SJCRH30 (cell line): ENCODE measurements at regions not wholly inside any gene's neighbourhood (a gene's known extent, or its start where the extent isn't known, plus 50 kb on each side); places are given as distances from the start of the nearest gene placed in this dataset.
A peak's percentile ranks its signal among the peaks of the same experiment; 100 is the strongest.

Experiments
- DNase-seq, 2 experiments: peaks; one replicate each; pipeline ENCODE4 v3.0.0-alpha.2; 2015 to 2020
- H3K27ac ChIP-seq: fragments of 250-450 bp; sonication (Bioruptor Pico); 2 replicates; pipeline ENCODE4 v1.5.1; 2020; ENCODE audit warnings: mild to moderate bottlenecking, moderate library complexity
- H3K27me3 ChIP-seq: fragments of 250-450 bp; sonication (Bioruptor Pico); 2 replicates; pipeline ENCODE4 v1.5.1; 2020; ENCODE audit warnings: mild to moderate bottlenecking, moderate library complexity
- H3K36me3 ChIP-seq: fragments of 250-450 bp; sonication (Bioruptor Pico); 2 replicates; pipeline ENCODE4 v1.5.1; 2020; ENCODE audit warnings: mild to moderate bottlenecking, moderate library complexity
- H3K4me1 ChIP-seq: fragments of 250-450 bp; sonication (Bioruptor Pico); 2 replicates; pipeline ENCODE4 v1.5.1; 2020; ENCODE audit warnings: mild to moderate bottlenecking, moderate library complexity
- H3K4me3 ChIP-seq: fragments of 250-450 bp; sonication (Bioruptor Pico); 2 replicates; pipeline ENCODE4 v1.5.1; 2020; ENCODE audit warnings: mild to moderate bottlenecking, moderate library complexity
- H3K9me3 ChIP-seq: fragments of 250-450 bp; sonication (Bioruptor Pico); replicated peaks from 2 replicates; pipeline ENCODE4 v1.5.1; 2020; ENCODE audit warnings: mild to moderate bottlenecking, moderate library complexity

DNA sequence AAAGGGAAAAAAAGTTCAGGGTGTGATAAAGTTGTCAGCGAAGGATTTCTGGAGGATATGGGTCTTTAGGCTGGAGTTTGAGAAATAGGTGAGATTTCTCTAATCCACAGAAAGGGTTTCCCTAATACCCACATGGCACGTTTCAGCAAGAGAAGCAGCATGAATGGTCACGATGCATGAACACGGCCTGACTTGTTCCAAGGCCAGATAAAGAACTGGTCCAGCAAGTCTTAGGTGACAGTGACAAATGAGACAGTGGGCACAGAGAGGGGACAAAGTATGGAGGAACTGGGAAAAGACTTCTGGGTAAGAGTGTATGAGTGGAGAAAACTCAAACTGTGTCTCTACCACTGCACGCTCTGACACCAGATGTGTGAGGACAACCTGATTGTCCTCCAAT, 262.0 kb upstream of the FOXQ1 start:
- Histone ChIP-seq H3K4me1 (no peaks in the 10 kb centered on the region), H3K9me3 (no peaks in the 10 kb centered on the region), H3K36me3 (no peaks in the 10 kb centered on the region), H3K27me3 (no peaks in the 10 kb centered on the region), H3K27ac (no peak overlapping the region), H3K4me3 (no peak overlapping the region)
- DNase-seq: no peak

DNA sequence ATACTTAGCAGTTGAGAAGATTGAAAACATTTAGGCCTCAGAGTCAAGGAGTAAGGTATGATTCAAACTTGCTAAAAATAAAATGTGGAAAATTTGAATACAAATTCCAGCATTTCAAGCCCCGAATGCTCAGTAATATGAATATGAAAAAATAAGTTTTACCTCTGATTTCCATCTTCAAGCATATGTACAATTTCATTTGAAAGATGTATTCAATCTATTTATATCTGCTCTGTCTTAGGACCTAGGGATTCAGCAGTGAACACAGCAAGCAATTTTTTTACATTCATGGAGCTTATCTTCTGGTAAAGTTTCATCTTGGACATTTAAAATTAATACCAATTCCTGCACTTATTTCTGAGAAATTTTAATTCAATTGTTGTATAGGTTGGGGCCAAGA, 262.7 kb upstream of the FOXQ1 start:
- no peaks in the 10 kb centered on the region for H3K9me3 ChIP-seq
- H3K36me3 ChIP-seq: no peaks in the 10 kb centered on the region
- no peaks in the 10 kb centered on the region for H3K4me1 ChIP-seq
- H3K4me3 ChIP-seq: no peak overlapping the region
- H3K27ac ChIP-seq: no peak overlapping the region
- no peaks in the 10 kb centered on the region for H3K27me3 ChIP-seq
- no peak for DNase-seq

DNA sequence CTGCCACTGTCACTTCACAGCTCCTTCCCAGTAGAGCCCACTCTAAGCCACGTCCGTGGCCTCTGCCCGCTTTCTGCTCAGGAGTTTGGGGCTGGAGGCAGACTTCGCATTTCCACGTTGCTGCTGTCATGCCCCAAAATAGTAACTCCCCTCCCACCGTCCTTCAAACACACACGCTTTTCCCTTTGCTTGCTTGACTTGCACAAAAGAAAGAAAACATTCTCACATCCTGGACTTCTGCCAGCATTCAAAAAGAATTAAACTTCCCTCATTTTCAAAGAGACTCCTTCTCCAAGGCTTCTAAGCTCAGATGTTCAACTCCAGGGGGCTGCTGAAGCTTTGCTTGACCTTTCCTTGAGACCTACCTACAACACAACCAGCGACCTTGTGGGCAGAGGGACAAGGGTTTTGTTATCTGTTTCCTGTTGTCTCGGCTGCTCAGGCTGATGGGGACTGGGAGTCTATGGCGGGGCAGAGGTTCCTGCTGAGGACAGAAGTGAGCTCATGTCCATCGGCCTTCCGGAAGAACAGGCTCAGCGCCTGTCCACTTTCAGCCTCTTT, 263.8 kb upstream of the FOXQ1 start:
- Histone ChIP-seq H3K4me1 (no peaks in the 10 kb centered on the region), H3K27ac (no peak overlapping the region), H3K4me3 (no peak overlapping the region), H3K27me3 (no peaks in the 10 kb centered on the region), H3K9me3 (no peaks in the 10 kb centered on the region), H3K36me3 (no peaks in the 10 kb centered on the region)
- DNase-seq: no peak

DNA sequence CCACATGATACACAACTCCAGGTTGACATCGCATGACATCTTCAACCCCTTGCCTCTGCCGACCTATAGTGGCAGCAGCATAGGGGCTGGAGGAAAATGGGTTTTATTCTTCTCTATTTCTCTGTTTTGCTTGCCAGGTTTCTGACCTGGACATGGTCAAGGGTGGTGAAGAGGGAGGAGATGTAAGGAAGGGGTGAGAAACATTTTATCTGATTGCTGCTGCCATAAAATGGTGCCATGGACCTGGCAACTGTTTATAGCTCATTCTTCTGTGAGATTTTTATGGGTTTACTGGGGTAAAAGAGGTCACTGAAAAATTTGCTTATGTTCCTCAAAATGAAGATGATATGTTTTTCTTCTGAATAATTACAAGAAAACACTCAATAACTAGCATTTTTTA, 266.7 kb upstream of the FOXQ1 start:
- Histone ChIP-seq H3K36me3 (no peaks in the 10 kb centered on the region), H3K27me3 (no peaks in the 10 kb centered on the region)
- DNase-seq: no peak

DNA sequence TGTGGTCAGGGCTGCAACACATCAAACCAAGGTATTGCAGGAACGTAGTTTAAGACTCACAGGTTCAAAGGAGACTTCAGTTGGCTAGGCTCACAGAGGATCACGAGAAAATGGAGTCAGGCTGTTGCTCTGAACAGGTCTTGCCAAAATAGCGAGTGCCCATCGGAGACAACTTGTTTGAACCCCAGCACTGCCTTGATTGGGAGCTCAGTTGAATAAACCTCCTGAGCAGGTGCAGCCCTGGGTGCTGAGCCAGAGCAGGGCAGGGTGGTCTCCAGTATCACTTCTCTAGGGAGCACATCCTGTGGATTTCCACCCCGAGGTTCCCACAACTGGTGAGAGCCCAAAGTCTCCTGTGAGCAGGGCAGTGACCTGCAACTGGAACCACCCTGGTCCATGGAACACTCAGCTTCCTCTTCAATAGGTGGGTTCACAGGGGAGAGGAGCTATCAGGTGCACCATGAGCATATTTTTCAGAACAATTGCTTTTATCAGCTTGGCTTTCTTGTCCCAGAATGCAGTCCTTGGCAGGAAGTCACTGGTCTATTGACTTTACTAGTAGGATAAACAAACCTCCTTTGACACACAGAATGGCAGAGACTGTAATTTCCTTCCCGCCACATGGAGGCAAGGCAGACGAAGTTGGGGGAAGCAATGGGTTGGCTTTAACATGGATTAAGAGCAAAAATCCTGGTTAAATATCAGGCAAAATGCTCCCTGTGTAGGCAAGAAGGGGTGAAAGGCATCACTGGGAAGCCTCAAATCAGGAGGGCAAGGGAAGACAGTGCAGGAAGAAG, 267.7 kb upstream of the FOXQ1 start:
- no peak overlapping the region for H3K27ac ChIP-seq
- no peak for DNase-seq
- H3K9me3 ChIP-seq: no peaks in the 10 kb centered on the region
- no peaks in the 10 kb centered on the region for H3K27me3 ChIP-seq
- no peaks in the 10 kb centered on the region for H3K4me1 ChIP-seq
- H3K36me3 ChIP-seq: no peaks in the 10 kb centered on the region
- H3K4me3 ChIP-seq: no peak overlapping the region

More for the DNA sequence above, 266.7 kb upstream of the FOXQ1 start:
- Histone ChIP-seq H3K9me3 (no peaks in the 10 kb centered on the region), H3K4me3 (no peak overlapping the region), H3K4me1 (no peaks in the 10 kb centered on the region), H3K27ac (no peak overlapping the region)

DNA sequence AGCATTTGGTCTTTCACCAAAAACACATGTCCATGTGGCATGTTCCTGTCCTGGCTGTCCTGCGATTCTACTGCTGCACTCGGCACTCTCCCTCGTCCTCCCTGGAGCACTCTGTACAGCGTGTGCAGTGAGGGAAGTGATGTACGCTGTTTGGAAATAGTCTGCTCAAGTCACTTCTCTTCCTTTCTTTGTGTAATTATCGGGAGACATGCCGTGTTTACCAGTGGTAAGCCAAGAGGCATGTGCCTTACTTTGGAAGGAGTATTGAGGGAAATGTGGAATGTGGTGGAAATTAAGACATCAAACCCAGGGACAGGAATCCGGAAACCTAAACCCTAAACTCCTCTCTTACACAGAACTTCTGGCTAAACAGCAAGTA, 268.5 kb upstream of the FOXQ1 start:
- no peaks in the 10 kb centered on the region for H3K9me3 ChIP-seq
- no peaks in the 10 kb centered on the region for H3K4me1 ChIP-seq
- H3K36me3 ChIP-seq: no peaks in the 10 kb centered on the region
- DNase-seq: no peak
- H3K27me3 ChIP-seq: no peaks in the 10 kb centered on the region
- H3K4me3 ChIP-seq: no peak overlapping the region
- no peak overlapping the region for H3K27ac ChIP-seq

DNA sequence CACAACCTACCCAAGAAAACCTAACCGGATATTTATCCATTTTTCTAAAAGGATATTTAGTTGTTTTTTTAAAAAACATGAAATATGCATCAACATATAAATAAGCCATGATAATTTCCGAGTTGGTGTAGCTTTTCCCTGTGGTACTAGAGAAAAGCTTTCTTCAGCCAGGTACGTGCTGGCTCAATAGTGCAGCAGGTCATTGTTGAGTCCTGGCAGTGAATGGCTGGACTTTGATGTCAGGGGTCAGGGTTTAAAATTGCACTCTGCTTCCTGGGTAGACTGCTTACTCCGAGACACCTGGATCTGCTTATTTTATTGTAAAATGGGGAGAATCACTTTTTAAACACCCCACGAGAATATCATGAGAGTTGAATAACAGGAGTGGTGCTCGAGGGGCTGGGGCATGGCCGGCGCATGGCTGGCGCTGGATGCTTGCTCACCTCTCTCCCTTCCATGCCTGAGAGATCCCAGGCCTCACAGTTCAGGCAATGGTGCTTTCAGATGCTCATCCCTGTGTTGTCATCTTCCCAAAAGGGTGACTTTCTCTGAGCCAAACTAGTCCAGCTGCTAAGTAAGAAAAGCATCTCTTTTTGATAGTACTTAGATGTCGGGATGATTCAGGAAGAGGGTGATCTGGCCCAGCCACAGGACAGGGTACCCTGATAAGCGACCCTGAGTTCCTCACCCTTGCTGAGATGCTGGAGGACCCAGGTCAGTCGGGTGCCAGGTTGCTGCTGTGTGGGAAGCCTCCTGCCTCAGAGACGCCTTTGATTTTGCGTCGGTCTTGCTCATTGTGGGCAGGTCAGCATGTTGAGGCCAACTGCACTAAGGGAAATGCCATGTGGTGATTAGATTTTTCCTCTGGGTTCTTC, 269.1 kb upstream of the FOXQ1 start:
- Histone ChIP-seq H3K27ac (no peak overlapping the region), H3K4me3 (no peak overlapping the region), H3K4me1 (no peaks in the 10 kb centered on the region), H3K27me3 (no peaks in the 10 kb centered on the region), H3K36me3 (no peaks in the 10 kb centered on the region), H3K9me3 (no peaks in the 10 kb centered on the region)
- DNase-seq: no peak

DNA sequence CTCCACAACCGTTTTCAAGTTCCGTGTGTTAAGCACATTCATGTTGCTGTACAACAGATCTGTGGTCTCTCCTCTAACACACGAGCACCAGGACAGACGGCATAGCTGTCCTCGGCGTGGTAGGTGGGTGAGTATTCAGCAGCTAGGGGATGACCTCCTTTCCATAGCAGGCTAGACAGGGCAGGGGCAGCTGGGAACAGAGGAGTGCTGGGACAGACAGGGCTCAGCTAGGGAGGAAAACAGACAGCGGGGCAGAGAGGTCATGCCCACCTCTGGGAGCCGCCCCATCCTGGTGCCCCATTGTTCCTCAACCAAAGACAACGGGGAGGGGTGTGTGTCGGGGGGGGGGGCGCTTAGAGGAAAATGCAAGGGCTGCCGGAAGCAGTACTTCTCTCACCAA, 271.5 kb upstream of the FOXQ1 start:
- no peak for DNase-seq

DNA sequence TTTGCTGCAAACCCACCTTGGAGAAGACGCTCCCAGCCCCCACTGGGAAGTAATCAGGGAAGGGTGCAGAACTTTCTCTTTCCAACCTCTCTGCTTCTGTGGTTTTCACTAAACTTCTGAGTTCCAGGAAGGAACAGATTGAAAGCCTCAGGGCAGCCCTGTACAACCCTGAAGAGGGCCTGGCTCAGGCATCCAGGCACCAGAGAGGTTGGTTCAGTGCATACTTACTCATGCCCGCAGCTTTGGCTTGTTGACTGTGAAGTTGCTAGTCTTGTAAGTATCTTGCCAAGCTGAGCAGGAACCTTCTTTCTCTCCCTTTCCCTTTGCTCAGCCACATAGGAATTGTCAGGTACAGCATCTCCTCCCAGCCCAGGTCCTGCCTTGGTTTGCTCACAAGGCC, 272.2 kb upstream of the FOXQ1 start:
- Histone ChIP-seq H3K4me3 (no peak overlapping the region), H3K27me3 (no peaks in the 10 kb centered on the region), H3K27ac (no peak overlapping the region), H3K9me3 (no peaks in the 10 kb centered on the region), H3K36me3 (no peaks in the 10 kb centered on the region), H3K4me1 (no peaks in the 10 kb centered on the region)
- no peak for DNase-seq

More for the DNA sequence above, 271.5 kb upstream of the FOXQ1 start:
- no peak overlapping the region for H3K4me3 ChIP-seq
- H3K4me1 ChIP-seq: no peaks in the 10 kb centered on the region
- no peak overlapping the region for H3K27ac ChIP-seq
- H3K9me3 ChIP-seq: no peaks in the 10 kb centered on the region
- H3K27me3 ChIP-seq: no peaks in the 10 kb centered on the region
- no peaks in the 10 kb centered on the region for H3K36me3 ChIP-seq

DNA sequence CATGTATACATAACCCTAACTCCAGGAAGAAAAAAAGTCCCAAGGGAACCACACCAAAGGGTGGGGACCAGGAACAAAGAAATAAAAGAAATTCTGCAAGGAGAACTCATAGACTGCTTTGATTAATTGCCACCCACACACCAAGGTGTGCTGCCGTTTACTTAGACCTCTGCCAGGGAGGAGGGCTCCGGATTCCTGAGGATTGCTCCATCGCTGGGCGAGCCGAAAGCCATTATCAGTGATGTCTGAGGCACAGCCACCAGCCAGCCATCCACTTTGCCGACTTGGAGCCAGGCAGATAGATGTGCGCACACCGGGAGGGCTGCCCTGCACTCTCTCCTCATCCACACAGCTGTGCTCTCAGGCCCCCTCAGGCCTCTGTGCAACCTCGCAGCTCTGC, 272.7 kb upstream of the FOXQ1 start:
- Histone ChIP-seq H3K9me3 (no peaks in the 10 kb centered on the region), H3K4me1 (no peaks in the 10 kb centered on the region), H3K4me3 (no peak overlapping the region), H3K27me3 (no peaks in the 10 kb centered on the region), H3K27ac (no peak overlapping the region), H3K36me3 (no peaks in the 10 kb centered on the region)
- DNase-seq: no peak

DNA sequence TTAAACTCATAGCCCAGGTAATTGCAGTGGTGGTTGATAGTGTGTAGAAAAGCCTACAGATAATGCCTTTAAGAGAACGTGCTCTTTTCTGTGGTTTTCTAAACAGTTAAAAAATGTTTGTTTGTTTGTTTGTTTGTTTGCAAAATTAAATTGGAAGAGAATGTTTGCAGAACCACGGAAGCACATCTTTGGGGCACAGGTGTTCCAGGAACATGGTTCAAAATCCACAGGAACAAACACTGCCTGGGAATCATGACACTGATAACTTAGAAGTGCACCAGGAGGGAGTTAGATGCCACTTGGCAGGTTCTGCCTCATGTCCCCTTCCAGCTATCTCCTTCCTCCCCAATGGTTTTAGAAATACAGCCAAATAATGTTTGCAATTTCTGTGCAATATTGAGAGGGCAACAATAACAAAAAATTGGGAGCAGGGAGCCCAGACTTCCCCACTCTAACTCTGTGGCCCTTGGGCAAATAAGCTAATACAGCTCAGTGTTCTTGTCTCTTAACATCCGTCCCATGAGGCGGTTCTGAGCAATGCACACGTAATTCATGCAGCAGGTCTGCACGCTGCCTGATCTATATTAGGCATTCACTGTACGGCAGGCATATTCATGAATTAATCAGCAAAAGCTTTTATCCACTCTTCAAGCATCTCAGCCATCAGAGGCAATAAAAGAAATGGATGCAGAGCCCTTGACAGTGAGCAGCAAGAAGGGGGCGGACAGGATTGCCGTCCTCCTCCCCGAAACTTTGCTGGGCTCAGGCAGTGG, 274.3 kb upstream of the FOXQ1 start:
- DNase-seq: no peak
- no peaks in the 10 kb centered on the region for H3K4me1 ChIP-seq
- H3K9me3 ChIP-seq: no peaks in the 10 kb centered on the region
- H3K27ac ChIP-seq: no peak overlapping the region
- no peaks in the 10 kb centered on the region for H3K36me3 ChIP-seq
- no peak overlapping the region for H3K4me3 ChIP-seq
- no peaks in the 10 kb centered on the region for H3K27me3 ChIP-seq

DNA sequence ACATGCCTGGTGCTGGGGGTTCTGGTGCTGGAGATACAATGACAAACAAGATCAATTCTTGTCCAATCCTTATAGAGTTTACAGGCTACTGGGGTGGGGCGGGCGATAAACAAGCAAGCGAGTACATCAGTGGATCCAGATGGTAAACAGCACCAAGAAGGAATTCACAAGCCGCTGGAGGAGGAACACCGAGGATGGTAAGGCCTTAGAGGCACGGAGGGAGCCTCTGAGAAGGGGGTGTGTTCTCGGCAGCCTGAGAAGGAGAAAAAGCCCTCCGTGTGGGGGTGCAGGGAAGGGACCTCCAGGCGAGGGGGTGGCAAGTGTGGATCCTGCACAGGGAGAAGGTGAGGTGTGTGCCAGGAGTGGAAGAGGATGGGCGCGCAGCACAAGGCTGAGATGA, 276.5 kb upstream of the FOXQ1 start:
- H3K4me3 ChIP-seq: no peak overlapping the region
- no peaks in the 10 kb centered on the region for H3K4me1 ChIP-seq
- H3K9me3 ChIP-seq: no peaks in the 10 kb centered on the region
- DNase-seq: no peak
- H3K36me3 ChIP-seq: no peaks in the 10 kb centered on the region
- H3K27me3 ChIP-seq: no peaks in the 10 kb centered on the region
- no peak overlapping the region for H3K27ac ChIP-seq

DNA sequence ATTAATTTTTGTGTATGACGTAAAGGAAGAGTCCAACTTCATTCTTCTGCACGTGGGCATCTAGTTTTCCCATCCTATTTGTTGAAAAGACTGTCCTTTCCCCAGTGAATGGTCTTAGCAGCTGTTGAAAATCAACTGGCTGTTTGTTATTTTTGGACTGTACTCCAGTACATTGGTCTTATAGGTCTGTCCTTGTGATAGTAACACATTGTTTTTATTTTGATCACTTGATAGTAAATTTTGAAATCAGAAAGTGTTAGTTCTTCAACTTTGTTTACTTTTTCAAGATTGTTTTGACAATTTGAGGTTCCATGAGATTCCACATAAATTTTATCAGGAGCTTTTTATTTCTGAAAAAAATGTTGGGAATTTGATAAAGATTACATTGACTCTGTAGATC, 280.2 kb upstream of the FOXQ1 start:
- Histone ChIP-seq H3K27me3 (no peaks in the 10 kb centered on the region), H3K36me3 (no peaks in the 10 kb centered on the region), H3K9me3 (no peaks in the 10 kb centered on the region), H3K27ac (no peak overlapping the region), H3K4me3 (no peak overlapping the region), H3K4me1 (no peaks in the 10 kb centered on the region)
- DNase-seq: peak in 1 of 2 experiments; percentile 7

DNA sequence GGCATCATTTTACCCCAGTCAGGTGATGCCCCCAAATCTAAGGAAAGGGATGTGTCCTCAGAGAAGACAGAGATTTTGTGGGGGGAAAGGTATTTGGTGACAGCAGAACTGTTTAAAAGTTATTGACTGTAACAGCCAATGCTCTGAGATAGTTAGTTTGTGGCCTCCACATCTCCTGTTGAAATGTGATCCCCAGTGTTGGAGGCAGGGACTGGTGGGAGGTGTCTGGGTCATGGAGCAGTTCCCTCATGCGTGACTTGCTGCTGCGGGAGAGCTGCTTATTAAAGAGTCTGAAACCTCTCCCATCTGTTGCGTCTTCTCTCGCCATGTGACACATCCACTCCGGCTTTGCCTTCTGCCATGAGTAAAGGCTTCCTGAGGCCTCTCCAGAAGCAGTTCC, 282.8 kb upstream of the FOXQ1 start:
- H3K36me3 ChIP-seq: no peaks in the 10 kb centered on the region
- H3K27ac ChIP-seq: no peak overlapping the region
- DNase-seq: peak; percentile 7 to 45
- H3K4me3 ChIP-seq: no peak overlapping the region
- H3K4me1 ChIP-seq: no peaks in the 10 kb centered on the region
- no peaks in the 10 kb centered on the region for H3K27me3 ChIP-seq
- no peaks in the 10 kb centered on the region for H3K9me3 ChIP-seq

DNA sequence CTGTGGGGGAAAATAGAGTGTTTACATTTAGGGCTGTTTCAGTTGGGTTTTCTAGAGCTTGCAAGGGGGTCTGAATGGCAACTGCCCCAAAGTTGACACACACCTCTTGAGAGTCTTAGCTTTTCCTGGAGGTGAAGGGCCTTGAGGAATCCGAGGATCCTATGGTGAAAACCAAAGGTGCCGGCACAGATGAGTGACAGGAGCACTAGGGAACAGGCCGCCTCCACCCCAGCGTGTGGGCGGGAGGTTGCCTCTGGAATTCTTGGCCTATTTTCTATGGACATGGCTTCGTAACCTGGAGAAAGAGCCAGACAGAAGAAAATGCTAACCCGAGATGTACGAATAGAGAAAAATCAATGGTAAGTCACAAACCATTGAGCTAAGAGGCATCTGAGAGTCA, 283.2 kb upstream of the FOXQ1 start:
- Histone ChIP-seq H3K27ac (no peak overlapping the region), H3K4me3 (no peak overlapping the region), H3K36me3 (no peaks in the 10 kb centered on the region), H3K9me3 (no peaks in the 10 kb centered on the region), H3K4me1 (no peaks in the 10 kb centered on the region), H3K27me3 (no peaks in the 10 kb centered on the region)
- DNase-seq: no peak
